H1 (cell line): ENCODE measurements at regions not wholly inside any gene's neighbourhood (a gene's known extent, or its start where the extent isn't known, plus 50 kb on each side); places are given as distances from the start of the nearest gene placed in this dataset.

Experiments used
- CTCF ChIA-PET: fragments of 300-600 bp; sonication (Branson Sonifier 250); formaldehyde crosslinking; loops from one replicate; lab custom pipeline; 2021; ENCODE audit not compliant: partially characterized antibody; lab: Charles Lee
- POLR2A ChIA-PET: fragments of 300-600 bp; sonication (Branson Sonifier 250); formaldehyde crosslinking; loops from one replicate; lab custom pipeline; 2021; ENCODE audit warnings: inconsistent platforms; ENCODE audit not compliant: partially characterized antibody; lab: Charles Lee
- DNase-seq, 2 experiments: peaks; one replicate each; pipeline versions ENCODE4 v3.0.0 to v3.0.0-alpha.2; 2010 to 2022; ENCODE audit warnings: low spot score in 2 of 2, low read depth in 1 of 2, mixed read lengths in 1 of 2
- FAIRE-seq: peaks from 2 replicates; lab custom pipeline; 2011; peaks lifted over from hg19 to GRCh38; lab: Jason Lieb, UNC
- H2AFZ ChIP-seq: 2 replicates; pipeline ENCODE4 v1.8.1; 2012; ENCODE audit warnings: low read length, inconsistent platforms
- H2AK5ac ChIP-seq: 2 replicates; pipeline ENCODE4 v1.6.1; 2013; ENCODE audit warnings: low read depth, low read length
- H2BK120ac ChIP-seq: replicated peaks from 2 replicates; pipeline ENCODE3; 2013; ENCODE audit warnings: low read depth, low read length, inconsistent platforms
- H2BK12ac ChIP-seq: 2 replicates; pipeline ENCODE4 v1.6.1; 2013; ENCODE audit warnings: low read depth, low read length
- H2BK15ac ChIP-seq: 2 replicates; pipeline ENCODE4 v1.6.1; 2013; ENCODE audit warnings: low read length
- H2BK20ac ChIP-seq: 2 replicates; pipeline ENCODE4 v1.6.1; 2013; ENCODE audit warnings: low read length
- H2BK5ac ChIP-seq: 2 replicates; pipeline ENCODE4 v1.6.1; 2013; ENCODE audit warnings: low read depth, low read length
- H3K14ac ChIP-seq: 2 replicates; pipeline ENCODE4 v1.6.1; 2013; ENCODE audit warnings: inconsistent platforms; ENCODE audit not compliant: insufficient read length
- H3K18ac ChIP-seq: 2 replicates; pipeline ENCODE4 v1.6.1; 2013; ENCODE audit warnings: low read length; ENCODE audit errors: extremely low read depth
- H3K23ac ChIP-seq: 2 replicates; pipeline ENCODE4 v1.6.1; 2013; ENCODE audit warnings: inconsistent platforms; ENCODE audit not compliant: insufficient read length
- H3K23me2 ChIP-seq: 2 replicates; pipeline ENCODE4 v1.6.1; 2013; ENCODE audit warnings: low read depth, low read length
- H3K27ac ChIP-seq: 2 replicates; pipeline ENCODE4 v1.6.1; 2011; ENCODE audit warnings: low read depth, low read length, inconsistent platforms
- H3K27me3 ChIP-seq, 4 experiments: replicated peaks in 1 of 4; 1 replicate in 1 of 4; 2 replicates in 3 of 4; pipeline versions ENCODE4 v1.6.1 to v1.8.1; 2011 to 2013; ENCODE audit warnings: low read length in 3 of 4, mild to moderate bottlenecking in 3 of 4, inconsistent platforms in 2 of 4, mixed read lengths in 2 of 4, moderate library complexity in 1 of 4; ENCODE audit not compliant: control insufficient read depth in 3 of 4, insufficient read depth in 3 of 4; ENCODE audit errors: extremely low read depth in 1 of 4
- H3K36me3 ChIP-seq, 4 experiments: 2 replicates each; pipeline versions ENCODE4 v1.6.1 to v1.8.1; 2011 to 2013; ENCODE audit warnings: mild to moderate bottlenecking in 4 of 4, low read length in 3 of 4, moderate library complexity in 2 of 4, control low read depth in 1 of 4, inconsistent platforms in 1 of 4; ENCODE audit not compliant: insufficient read depth in 4 of 4, control insufficient read depth in 2 of 4
- H3K4ac ChIP-seq: replicated peaks from 2 replicates; pipeline ENCODE3; 2013; ENCODE audit warnings: low read length, low read depth, mixed read lengths, inconsistent platforms; ENCODE audit not compliant: insufficient read length
- H3K4me1 ChIP-seq, 4 experiments: replicated peaks in 1 of 4; 1 replicate in 1 of 4; 2 replicates in 3 of 4; pipeline versions ENCODE4 v1.6.1 to v1.8.1; 2011 to 2013; ENCODE audit warnings: low read length in 3 of 4, inconsistent platforms in 2 of 4, mixed read lengths in 1 of 4; ENCODE audit not compliant: insufficient read depth in 4 of 4, control insufficient read depth in 3 of 4
- H3K4me2 ChIP-seq, 2 experiments: 2 replicates each; pipeline versions ENCODE4 v1.6.1 to v1.8.1; 2011 to 2013; ENCODE audit warnings: low read depth in 2 of 2, low read length in 2 of 2, control low read depth in 1 of 2, inconsistent platforms in 1 of 2, mild to moderate bottlenecking in 1 of 2; ENCODE audit not compliant: insufficient read depth in 1 of 2
- H3K4me3 ChIP-seq, 4 experiments: fragments of 200-600, 300-600 bp in 1 of 4; sonication (generic), shearing (Covaris generic), sonication (Bioruptor Twin) in 1 of 4; 2 replicates each; pipeline versions ENCODE4 v1.5.1 to v1.8.1; 2011 to 2016; ENCODE audit warnings: low read length in 4 of 4, low read depth in 3 of 4, control low read depth in 2 of 4, inconsistent platforms in 2 of 4, mild to moderate bottlenecking in 2 of 4, mixed read lengths in 1 of 4, moderate library complexity in 1 of 4; ENCODE audit not compliant: insufficient read depth in 2 of 4; ENCODE audit errors: extremely low read depth in 1 of 4
- H3K56ac ChIP-seq: replicated peaks from 2 replicates; pipeline ENCODE3; 2013; ENCODE audit warnings: low read depth, mild to moderate bottlenecking, mixed read lengths, low read length, inconsistent platforms; ENCODE audit not compliant: insufficient read length
- H3K79me1 ChIP-seq: 2 replicates; pipeline ENCODE4 v1.6.1; 2013; ENCODE audit warnings: low read depth, low read length, control low read depth
- H3K79me2 ChIP-seq, 2 experiments: 2 replicates each; pipeline versions ENCODE4 v1.6.1 to v1.8.1; 2012 to 2013; ENCODE audit warnings: low read length in 2 of 2, mild to moderate bottlenecking in 2 of 2, inconsistent platforms in 1 of 2; ENCODE audit not compliant: insufficient read depth in 2 of 2, control insufficient read depth in 1 of 2
- H3K9ac ChIP-seq, 4 experiments: replicated peaks in 1 of 4; 1 replicate in 1 of 4; 2 replicates in 3 of 4; pipeline versions ENCODE4 v1.6.1 to v1.8.1; 2011 to 2013; ENCODE audit warnings: low read depth in 3 of 4, low read length in 3 of 4, control low read depth in 2 of 4, mild to moderate bottlenecking in 2 of 4, moderate library complexity in 2 of 4, inconsistent platforms in 1 of 4; ENCODE audit errors: extremely low read depth in 1 of 4
- H3K9me3 ChIP-seq, 2 experiments: 2 replicates each; pipeline versions ENCODE4 v1.6.1 to v1.8.1; 2012 to 2013; ENCODE audit warnings: mild to moderate bottlenecking in 2 of 2, moderate library complexity in 2 of 2, control low read depth in 1 of 2, inconsistent platforms in 1 of 2, low read depth in 1 of 2, low read length in 1 of 2, mixed read lengths in 1 of 2; ENCODE audit not compliant: insufficient read depth in 2 of 2
- H4K20me1 ChIP-seq, 2 experiments: replicated peaks in 1 of 2; 2 replicates each; pipeline versions ENCODE3 to v1.8.1; 2011 to 2013; ENCODE audit warnings: inconsistent platforms in 2 of 2, low read length in 2 of 2, mild to moderate bottlenecking in 1 of 2; ENCODE audit not compliant: insufficient read depth in 2 of 2, control insufficient read depth in 1 of 2
- H4K5ac ChIP-seq: 2 replicates; pipeline ENCODE4 v1.6.1; 2013; ENCODE audit warnings: low read length, low read depth, mixed read lengths, inconsistent platforms; ENCODE audit not compliant: insufficient read length
- H4K8ac ChIP-seq: 2 replicates; pipeline ENCODE4 v1.8.0; 2013; ENCODE audit warnings: mild to moderate bottlenecking, moderate library complexity, low read length, inconsistent platforms; ENCODE audit not compliant: insufficient read depth; ENCODE audit errors: extremely low read depth
- H4K91ac ChIP-seq: replicated peaks from 2 replicates; pipeline ENCODE3; 2013; ENCODE audit warnings: low read length, mixed read lengths, inconsistent platforms; ENCODE audit not compliant: insufficient read length
- BRCA1 ChIP-seq: IDR thresholded peaks from 2 replicates; pipeline ENCODE4 v1.6.1; 2012; ENCODE audit warnings: low read depth, low read length, improper control_type of control experiment
- CTBP2 ChIP-seq: IDR thresholded peaks from 2 replicates; pipeline ENCODE4 v1.7.0; 2011; ENCODE audit warnings: borderline replicate concordance, mild to moderate bottlenecking, moderate library complexity, mixed read lengths, low read length; ENCODE audit not compliant: insufficient read depth, insufficient read length
- WGBS, 2 experiments: shearing (Covaris generic) in 1 of 2; methylation state at CpG; one replicate each; pipeline versions ENCODE4 v1.1.6 to v1.1.7; 2013 to 2015; ENCODE audit warnings: low lambda C conversion rate in 2 of 2, mixed read lengths in 2 of 2, inconsistent platforms in 1 of 2, low coverage in 1 of 2, missing lambda C conversion rate in 1 of 2; ENCODE audit not compliant: insufficient replicate concordance in 2 of 2, insufficient coverage in 1 of 2, insufficient read length in 1 of 2; ENCODE audit errors: extremely low coverage in 1 of 2, missing lambda C conversion rate in 1 of 2; 5-methylcytosine and 5-hydroxymethylcytosine counted together

GRCh38 chr2:217563565-217563964 is 439.2 kb downstream of the TNS1 start:
- Histone ChIP-seq H2BK5ac (no peak overlapping the region), H2BK120ac (no peak overlapping the region), H2AFZ (no peak overlapping the region), H4K20me1 (no peaks in the 10 kb centered on the region), H2BK15ac (no peak overlapping the region), H3K9me3 (peaks cover 2 to 3% of the 10 kb centered on the region in 2 experiments; a peak in 2 of 4 replicates), H4K8ac (no peak overlapping the region), H3K18ac (no peak overlapping the region), H2AK5ac (no peak overlapping the region), H3K36me3 (no peaks in the 10 kb centered on the region), H2BK12ac (no peak overlapping the region), H3K27ac (no peak overlapping the region), H3K4me2 (no peak overlapping the region), H3K14ac (no peak overlapping the region), H3K27me3 (no peaks in the 10 kb centered on the region), H2BK20ac (no peak overlapping the region), H4K5ac (no peak overlapping the region), H3K4ac (no peak overlapping the region), H3K79me1 (no peaks in the 10 kb centered on the region), H3K23ac (no peak overlapping the region), H3K4me3 (no peak overlapping the region), H3K56ac (no peak overlapping the region), H3K4me1 (no peaks in the 10 kb centered on the region), H3K23me2 (no peaks in the 10 kb centered on the region; the same call in 1 of the 2 replicates), H3K79me2 (no peaks in the 10 kb centered on the region), H3K9ac (no peak overlapping the region), H4K91ac (no peak overlapping the region)
- no peak for DNase-seq
- ChIA-PET CTCF (interaction anchor here (0.6 to 1.9 kb wide), 3 partner anchors 103 to 520 kb away, joined by 3 to 6 read pairs (median 3); no protein-coding TSS in a partner anchor), POLR2A (no interaction called here)
- no peak for FAIRE-seq
- 85% methylated on average over 3 of the region's 3 CpGs; no CpG with 5 or more reads in 1 of the 2 experiments for WGBS, 2 experiments
- TF ChIP-seq BRCA1 (no peak), CTBP2 (no peak)
